ENCODE measurements at regions not wholly inside any gene's neighbourhood (a gene's known extent, or its start where the extent isn't known, plus 50 kb on each side); places are given as distances from the start of the nearest gene placed in this dataset.

- 64 to 74% methylated on average over 9 of the region's 9 CpGs for WGBS, 2 donors
- no peak for DNase-seq (ENCODE audit: low spot score in 2 of 2)
- no peak overlapping the region for H3K4me3 ChIP-seq (ENCODE audit: low read depth, poor library complexity, severe bottlenecking)
- no peak for TF ChIP-seq POLR2A (IDR thresholded peaks at IDR 0.05)
- TF ChIP-seq CTCF (IDR thresholded peaks at IDR 0.05) = no peak
- intact Hi-C loops (cut with DNase I; ENCODE audit: low total_unique reads) = no loop called here
Observed at GRCh38 chr13:24043590-24044350, 116.8 kb upstream of the SPATA13 start.

- TF ChIP-seq POLR2A (IDR thresholded peaks at IDR 0.05) = no peak
- TF ChIP-seq CTCF (IDR thresholded peaks at IDR 0.05) = no peak
- 59 to 78% methylated on average over 4 of the region's 4 CpGs for WGBS, 2 donors
- H3K4me3 ChIP-seq (ENCODE audit: low read depth, poor library complexity, severe bottlenecking) = no peak overlapping the region
- DNase-seq (ENCODE audit: low spot score in 2 of 2) = no peak
- intact Hi-C loops (cut with DNase I; ENCODE audit: low total_unique reads) = no loop called here
Observed at GRCh38 chr13:24045597-24045996, 114.9 kb upstream of the SPATA13 start.

- no peak for TF ChIP-seq CTCF (IDR thresholded peaks at IDR 0.05)
- no peak for DNase-seq (ENCODE audit: low spot score in 2 of 2)
- 25 to 38% methylated on average over 5 to 6 of the region's 6 CpGs for WGBS, 2 donors
- H3K4me3 ChIP-seq (ENCODE audit: low read depth, poor library complexity, severe bottlenecking) = no peak overlapping the region
- intact Hi-C loops (cut with DNase I; ENCODE audit: low total_unique reads) = loop anchor here (10.0 kb wide), 1 partner anchor 164 kb away; no protein-coding TSS in a partner anchor
Observed at GRCh38 chr13:24050292-24050711, 110.2 kb upstream of the SPATA13 start.

GRCh38 chr13:24050796-24051715, 109.5 kb upstream of the SPATA13 start:
- WGBS, 2 donors = 65 to 67% methylated on average over 10 of the region's 10 CpGs
- intact Hi-C loops (cut with DNase I; ENCODE audit: low total_unique reads) = loop anchor here (10.0 kb wide), 1 partner anchor 164 kb away; no protein-coding TSS in a partner anchor

More at GRCh38 chr13:24050796-24051715, 109.5 kb upstream of the SPATA13 start:
- TF ChIP-seq POLR2A (IDR thresholded peaks at IDR 0.05) (no peak), CTCF (IDR thresholded peaks at IDR 0.05) (no peak)
- H3K4me3 ChIP-seq (ENCODE audit: low read depth, poor library complexity, severe bottlenecking) = no peak overlapping the region
- DNase-seq (ENCODE audit: low spot score in 2 of 2) = no peak
